DLD1 (cell line): ENCODE measurements at regions not wholly inside any gene's neighbourhood (a gene's known extent, or its start where the extent isn't known, plus 50 kb on each side); places are given as distances from the start of the nearest gene placed in this dataset.

Experiments
- in situ Hi-C: cut with HindIII; loops from 2 replicates; pipeline ENCODE4 v1.10.0; 2017; ENCODE audit warnings: low sequenced_read_pairs

DNA sequence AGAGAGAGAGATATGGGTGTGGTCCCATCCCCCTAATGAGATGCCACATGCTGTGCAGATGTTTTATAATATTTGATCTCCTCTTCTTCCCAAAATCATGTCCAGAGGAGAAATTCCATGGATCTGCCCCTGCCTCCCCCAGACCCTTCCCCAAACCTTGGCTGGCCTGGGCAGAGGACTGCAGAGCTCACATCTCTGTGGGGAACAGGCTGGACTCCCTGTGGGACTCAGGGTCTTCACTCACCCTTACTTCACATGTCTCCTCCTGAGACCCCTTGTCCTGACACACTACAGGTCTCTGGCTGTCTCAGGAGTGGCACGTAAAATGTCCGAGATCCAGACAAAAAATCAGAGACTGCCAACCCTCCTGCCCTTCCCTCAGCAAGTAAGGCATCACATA lies 76.0 kb upstream of the CAPRIN2 start:
- in situ Hi-C loops, result loop anchor here (25.0 kb wide), 1 partner anchor 1318 kb away; no protein-coding TSS in a partner anchor

DNA sequence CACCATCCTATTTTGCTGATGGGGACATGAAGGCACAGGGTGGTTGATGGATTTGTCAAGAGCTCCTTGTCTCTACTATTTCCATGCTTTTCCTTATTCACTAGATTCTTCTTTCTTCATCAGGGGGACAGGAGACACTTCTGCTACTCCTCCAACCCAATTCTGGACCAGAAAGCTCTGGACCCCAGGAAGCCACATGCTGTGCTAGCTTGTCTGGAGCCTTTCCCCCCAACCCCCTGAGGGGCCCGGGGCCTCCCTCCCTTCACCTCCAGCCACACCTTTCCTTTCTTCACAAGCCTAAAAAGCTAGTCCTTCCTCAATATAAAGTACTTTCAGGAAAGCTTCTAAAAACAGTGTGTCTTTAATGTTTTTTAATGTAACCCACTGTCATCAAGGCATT lies 75.1 kb upstream of the CAPRIN2 start:
- in situ Hi-C loops, result loop anchor here (25.0 kb wide), 1 partner anchor 1318 kb away; no protein-coding TSS in a partner anchor

DNA sequence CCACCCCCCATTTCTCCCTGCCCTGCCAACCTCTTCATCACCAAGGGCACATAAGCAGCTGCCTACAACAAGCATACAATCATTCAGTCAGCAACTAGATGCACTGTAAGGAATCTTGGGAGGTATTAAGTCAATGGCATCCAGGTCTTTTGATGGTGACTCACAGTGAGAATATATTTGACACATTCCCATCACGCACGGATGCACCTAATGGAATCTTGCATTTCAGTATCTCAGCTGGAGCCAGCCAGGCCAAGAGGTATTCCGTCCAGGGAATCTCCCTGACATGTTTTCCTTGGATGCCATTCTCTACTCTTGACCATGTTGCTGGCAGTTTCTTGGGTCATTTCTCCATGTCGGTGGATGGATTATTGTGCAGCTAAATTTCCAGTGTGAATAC lies 73.9 kb upstream of the CAPRIN2 start:
- in situ Hi-C loops, result loop anchor here (25.0 kb wide), 1 partner anchor 1316 kb away; no protein-coding TSS in a partner anchor

DNA sequence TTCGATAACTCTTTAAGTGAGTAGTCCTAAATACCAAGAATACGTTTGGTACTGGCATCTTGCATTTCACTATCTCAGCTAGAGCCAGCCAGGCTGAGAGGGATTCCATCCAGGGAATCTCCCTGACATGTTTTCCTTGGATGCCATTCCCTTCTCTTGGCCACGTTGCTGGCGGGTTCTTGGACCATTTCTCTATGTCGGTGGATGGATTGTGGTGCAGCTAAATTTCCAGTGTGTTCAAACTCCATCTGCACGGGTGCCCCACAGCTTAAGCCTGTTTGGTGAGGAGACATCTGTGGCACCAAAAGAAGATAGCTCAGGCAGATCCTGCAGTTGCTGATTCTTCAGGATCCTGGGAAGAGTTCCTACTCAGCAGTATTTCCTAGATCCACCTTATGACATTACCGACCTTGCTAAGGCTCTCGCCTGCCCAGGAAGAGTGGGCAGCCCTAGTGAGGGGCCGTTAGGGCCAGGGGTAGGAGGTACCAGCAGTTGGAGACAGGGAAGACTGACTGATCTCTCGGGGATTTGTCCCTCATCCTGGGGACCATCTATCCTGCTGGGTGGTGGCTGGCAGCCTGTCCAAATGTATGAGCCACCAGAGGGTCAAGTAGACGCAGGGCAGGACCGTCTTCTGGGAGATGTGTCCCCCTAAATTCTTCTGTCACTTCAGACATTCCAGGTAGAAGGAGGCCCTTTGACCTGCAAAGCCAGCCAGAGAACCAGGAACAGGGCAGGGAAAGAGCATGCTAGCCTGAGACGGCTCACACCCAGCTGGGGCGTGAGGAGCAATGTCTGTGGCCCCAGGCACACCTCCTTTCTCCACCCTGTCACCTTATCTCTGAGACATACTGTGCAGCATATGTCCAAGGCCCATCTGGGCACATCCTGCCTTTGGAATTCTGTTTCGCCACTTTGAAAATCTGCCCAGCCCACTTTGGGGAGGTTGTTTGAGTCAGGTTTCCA lies 72.6 kb upstream of the CAPRIN2 start:
- in situ Hi-C loops, result loop anchor here (25.0 kb wide), 1 partner anchor 1315 kb away; no protein-coding TSS in a partner anchor

DNA sequence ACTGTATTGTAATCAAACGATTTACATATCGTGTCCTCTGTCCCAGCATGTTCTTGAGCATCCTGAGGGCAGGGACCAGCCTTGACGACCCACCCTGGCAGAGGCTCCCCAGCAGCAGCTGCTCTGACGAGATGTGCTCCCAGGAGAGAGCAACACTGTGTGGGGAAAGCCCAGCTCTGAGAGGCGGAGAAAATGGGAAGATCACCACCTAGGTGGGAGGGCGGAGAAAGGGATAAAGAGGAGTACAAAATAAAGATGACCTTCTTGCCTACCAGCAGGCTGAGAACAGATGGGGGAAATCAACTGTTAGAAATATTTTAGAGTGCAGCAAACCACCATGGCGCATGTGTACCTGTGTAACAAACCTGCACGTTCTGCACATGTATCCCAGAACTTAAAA lies 71.5 kb upstream of the CAPRIN2 start:
- in situ Hi-C loops, result loop anchor here (25.0 kb wide), 1 partner anchor 1314 kb away; no protein-coding TSS in a partner anchor

DNA sequence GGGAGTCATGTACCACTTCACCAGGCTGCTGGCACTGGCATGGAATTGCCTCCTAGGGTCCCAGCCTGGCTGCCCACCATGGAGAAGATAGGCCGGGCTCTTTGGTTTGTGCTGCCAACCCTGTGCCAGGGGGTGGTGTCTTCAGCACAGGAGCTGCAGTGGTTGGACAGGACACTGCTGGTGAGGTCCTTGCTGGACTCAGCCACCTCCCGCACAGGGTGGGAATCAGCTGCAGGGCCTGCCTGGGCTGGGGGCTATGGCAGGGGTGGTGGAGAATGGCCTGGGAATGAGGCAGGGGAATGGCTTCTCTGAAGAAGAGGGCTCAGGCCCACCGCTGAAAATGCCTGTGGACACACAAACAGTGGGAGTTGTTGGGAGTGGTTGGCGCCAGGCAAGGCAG lies 70.6 kb upstream of the CAPRIN2 start:
- in situ Hi-C loops, result loop anchor here (25.0 kb wide), 1 partner anchor 1313 kb away; no protein-coding TSS in a partner anchor

DNA sequence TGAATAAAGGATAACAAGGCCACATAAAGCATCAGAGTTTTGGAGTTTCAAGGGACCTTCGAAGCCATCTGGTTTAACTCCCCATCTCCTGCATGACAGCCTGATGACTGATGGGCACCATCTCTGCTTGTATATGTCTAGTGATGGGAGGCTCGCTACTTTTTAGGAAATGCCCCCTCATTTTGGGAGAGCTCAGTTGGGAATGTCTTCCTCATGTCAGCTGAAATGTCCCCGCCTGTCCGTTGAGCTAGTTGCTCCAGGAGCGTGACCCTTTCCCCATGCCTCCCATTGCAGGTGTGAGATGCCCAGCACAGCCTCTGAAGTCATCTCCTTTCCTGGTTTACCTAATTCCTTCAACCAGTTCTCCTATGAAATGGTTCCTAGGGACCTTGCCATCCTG lies 69.6 kb upstream of the CAPRIN2 start:
- in situ Hi-C loops, result no loop called here

DNA sequence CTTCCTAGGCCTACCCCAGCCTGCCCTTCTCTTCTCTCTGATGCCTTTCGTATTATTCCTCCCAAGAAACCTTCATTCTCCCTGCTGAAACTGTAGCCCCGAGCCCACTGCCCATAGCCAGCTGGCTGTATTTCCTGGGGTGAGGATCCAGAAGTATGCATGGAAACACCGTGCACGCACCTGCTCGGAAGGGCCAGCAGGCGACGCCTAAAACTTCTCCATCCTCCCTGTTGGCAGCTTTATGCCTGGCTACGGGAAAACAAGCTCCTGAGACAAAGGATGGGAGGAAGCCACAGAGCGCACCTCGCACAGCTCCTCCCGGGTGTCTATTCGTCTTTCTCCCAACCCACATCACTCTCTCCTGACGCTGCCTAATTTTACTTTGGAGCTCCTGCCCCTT lies 69.0 kb upstream of the CAPRIN2 start:
- in situ Hi-C loops, result no loop called here

DNA sequence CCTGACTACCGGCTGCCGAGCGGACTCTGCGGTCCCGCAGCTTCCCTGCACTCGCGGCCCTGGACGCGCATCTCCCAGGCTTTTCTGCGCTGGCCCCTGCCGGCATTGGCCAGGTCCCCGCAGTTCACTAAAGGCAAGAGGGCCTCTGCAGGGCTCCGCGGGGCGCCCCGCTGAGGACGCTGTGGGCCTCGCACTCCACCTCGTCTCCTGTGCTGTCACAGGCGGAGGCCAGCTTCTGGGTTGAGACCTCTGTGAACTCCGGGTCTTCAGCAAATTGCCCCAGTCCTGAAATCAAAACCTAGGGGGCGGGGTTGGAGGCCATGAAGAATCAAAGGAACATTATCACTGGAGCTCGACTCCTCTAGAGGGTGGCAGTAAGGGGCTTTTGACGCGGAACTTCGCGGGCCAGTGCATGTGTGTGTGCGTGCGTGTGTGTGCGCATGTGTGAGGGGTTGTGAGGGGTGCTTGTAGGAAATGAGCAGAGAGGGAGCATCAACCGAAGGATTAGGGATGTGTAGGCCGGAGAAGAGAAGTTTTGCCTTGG lies 68.5 kb upstream of the CAPRIN2 start:
- in situ Hi-C loops, result no loop called here

DNA sequence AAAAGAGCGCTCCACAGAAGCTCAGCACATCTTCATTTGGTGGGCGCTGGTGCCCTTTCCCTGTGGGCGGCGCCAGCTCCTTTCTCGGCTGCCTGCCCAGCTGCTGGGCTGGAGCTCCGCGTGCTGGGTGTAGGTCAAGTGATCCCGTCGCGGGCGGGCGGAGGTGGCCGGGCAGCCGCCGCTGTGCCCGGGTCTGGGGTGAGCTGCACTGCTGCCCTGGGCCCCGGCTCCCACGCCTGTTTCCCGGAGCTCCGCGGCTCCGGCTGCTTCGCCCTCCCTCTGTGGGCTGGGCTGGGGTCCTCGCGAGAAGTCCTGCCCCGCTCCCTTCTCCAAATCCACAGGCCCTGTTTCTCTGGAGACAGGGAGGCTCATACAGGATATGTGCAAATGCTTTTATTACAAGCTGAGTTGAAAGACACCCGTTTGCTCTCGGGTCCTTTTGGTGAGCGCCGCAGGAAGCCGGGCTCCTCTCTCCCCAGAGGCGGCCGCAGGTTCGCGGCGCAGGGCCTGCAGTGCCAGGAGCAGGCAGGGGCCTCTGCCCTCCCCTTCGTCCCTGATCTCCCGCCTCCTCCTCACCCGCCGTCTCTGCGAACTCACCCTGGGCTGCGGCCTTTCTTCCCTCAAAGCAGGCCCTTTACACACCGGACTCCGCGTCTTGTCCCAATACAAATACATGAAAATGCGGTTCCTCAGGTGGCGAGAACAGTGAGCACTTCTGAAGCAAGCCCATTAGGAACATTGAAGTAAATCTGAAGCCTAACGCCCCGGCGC lies 67.8 kb upstream of the CAPRIN2 start:
- in situ Hi-C loops, result no loop called here

DNA sequence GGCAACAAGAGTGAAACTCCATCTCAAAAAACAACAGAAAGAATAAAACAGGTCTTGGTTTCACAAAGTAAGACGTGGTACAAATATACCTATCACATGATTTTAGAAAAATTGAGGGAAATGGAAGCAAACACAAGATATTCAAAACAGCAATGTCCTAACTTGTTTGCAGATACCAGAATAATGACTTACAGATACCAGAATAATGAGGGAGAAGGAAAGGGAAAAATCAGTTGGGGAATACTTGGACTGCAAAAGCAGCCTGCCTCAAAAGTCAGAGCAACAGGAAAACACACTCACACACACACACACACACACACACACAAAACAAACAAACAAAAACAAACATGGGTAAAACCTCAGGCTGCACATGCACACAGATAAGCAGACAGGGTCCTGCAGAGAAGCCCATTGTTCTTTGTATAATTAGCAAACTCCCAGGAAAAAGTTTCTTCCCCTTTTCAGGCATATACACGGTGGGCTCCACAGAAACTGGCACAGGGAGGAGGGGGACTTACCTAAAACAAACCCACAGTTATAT lies 65.7 kb upstream of the CAPRIN2 start:
- in situ Hi-C loops, result no loop called here

DNA sequence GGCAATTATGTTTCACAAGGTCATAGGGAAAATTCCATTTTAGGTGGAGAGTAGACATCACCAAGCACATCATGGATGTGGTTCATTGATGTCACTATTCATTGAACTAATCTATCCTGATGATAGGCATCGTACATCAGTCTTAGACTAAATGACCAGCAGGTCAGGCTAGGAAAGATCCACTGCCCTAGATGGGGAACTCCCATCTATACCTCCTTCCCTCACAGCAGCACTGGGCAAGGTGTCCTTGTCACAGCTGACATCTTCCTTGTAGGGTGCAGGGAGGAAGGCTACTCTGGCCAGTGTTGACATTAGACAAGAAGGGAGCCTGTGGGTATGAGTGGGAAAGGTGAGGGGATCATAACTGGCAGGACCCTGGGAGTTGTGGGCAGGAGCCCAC lies 63.8 kb upstream of the CAPRIN2 start:
- in situ Hi-C loops, result no loop called here

DNA sequence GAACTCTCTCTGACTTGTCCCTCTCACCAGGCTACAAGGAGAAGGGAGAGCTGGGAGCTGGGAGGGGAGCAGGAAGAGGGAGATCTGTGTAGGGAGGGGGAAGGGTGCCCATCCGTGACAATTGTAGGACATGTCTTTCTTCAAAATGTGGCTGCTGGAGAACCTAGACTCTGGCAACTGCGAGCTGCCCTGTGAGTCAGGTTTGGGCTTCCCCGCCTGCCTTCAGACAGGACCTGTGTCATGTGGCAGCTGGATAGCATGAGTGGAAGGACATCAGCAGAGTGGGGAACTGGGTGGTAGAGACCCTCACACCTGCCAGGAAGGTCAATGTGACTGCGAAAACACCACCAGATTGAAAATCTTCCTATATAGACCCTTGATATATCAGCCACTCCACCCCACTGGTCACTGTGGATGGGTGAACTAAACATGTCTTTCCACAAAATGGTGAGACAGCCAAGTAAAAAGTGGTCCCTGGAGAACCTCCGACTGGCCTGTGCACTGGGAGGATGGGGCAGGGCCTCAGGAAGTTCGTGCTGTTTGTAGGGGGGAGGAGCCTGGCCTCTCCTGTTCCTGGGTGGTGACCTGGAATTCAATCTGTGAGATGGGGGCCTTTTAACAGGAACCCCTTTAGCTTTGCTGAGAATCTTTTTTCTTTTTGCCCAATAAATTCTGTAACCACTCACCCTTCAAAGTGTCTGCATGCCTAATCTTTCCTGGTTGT lies 62.2 kb upstream of the CAPRIN2 start:
- in situ Hi-C loops, result no loop called here

DNA sequence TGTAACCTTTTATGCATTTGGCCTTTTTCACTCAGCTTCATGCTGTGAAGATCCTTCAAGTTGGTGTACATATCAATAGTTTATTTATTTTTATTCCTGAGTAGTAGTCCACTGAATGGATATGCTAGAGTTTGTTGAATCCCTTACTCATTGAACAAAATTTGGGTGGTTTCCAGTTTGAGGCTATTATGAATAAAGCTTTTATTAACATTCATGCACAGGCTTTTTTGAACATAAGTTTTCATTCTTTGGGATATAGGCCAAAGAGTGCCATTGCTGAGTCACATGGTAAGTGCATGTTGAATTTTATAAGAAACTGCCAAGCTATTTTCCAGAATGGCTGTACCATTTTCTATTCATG lies 59.5 kb upstream of the CAPRIN2 start:
- in situ Hi-C loops, result no loop called here

DNA sequence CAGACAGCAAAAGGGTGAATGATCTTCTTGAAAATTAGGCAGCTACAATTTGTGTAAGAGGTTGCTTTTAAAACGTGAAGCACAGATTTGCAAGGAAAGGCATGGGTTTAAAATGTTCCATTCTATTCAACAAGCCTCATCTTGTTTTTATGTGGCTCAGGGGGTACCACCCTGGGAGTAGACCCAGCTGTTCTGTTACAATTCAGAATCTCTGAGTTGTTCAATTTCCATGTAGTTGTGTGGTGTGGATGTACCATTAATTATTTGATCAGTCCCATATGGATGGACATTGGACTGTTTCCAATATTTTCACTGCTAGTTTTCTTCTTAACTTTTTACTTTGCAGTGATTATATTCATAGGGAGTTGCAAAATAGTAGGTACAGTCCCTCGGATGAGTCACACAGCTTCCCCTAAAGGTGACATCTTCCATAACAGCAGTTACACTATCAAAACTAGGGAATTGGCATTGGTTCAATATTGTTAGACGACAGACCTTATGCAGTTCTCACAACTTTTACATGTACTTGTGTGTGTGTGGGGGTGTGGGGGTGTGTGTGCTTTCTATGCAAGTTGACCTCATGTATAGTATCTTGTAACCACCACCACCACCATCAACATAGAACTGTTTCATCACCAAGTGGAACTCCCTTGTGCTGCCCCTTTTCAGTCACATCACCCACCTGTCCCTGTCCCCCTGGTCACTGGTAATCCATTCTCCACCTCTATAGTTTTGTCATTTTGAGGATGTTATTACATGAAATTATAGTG lies 59.0 kb upstream of the CAPRIN2 start:
- in situ Hi-C loops, result no loop called here

DNA sequence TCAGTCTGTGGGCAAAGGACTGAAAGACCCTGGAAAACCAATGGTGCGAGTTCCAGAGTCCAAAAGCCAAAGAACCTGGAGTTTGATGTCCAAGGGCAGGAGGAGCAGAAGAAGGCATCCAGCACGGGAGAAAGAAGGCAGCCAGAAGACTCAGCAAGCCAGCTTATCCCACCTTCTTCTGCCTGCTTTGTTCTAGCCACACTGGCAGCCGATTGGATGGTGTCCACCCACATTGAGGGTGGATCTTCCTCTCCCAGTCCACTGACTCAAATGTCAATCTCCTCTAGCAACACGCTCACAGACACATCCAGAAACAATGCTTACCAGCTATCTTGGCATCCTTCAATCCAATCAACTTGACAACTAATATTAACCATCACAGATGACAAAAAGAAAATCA lies 57.2 kb upstream of the CAPRIN2 start:
- in situ Hi-C loops, result no loop called here

DNA sequence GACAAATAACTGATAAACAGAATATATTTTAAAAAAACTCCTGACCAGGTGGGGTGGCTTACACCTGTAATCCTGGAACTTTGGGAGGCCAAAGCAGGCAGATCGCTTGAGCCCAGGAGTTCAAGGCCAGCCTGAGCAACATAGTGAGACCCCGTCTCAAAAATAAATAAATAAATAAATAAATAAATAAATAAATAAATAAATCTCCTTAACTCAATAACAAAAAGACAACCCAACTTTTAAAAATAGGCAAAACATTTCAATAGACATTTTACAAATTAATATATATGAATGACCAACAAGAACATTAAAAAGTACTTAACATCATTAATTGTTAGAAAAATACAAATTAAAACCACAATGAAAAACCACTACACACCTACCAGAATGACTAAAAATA lies 56.2 kb upstream of the CAPRIN2 start:
- in situ Hi-C loops, result no loop called here

DNA sequence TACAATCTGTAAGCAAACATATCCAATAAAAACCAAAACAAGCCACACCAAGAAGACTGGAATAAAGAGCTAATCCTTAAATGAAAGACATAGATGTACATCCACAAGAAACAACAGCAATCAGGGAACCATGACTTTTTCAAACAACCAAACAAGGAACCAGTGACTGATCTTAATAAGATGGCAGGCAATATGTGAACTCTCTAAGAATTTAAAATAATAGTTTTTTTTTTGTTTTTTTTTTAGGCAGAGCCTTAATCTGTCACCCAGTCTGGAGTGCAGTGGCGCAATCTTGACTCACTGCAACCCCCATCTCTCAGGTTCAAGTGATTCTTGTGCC lies 52.9 kb upstream of the CAPRIN2 start:
- in situ Hi-C loops, result no loop called here

DNA sequence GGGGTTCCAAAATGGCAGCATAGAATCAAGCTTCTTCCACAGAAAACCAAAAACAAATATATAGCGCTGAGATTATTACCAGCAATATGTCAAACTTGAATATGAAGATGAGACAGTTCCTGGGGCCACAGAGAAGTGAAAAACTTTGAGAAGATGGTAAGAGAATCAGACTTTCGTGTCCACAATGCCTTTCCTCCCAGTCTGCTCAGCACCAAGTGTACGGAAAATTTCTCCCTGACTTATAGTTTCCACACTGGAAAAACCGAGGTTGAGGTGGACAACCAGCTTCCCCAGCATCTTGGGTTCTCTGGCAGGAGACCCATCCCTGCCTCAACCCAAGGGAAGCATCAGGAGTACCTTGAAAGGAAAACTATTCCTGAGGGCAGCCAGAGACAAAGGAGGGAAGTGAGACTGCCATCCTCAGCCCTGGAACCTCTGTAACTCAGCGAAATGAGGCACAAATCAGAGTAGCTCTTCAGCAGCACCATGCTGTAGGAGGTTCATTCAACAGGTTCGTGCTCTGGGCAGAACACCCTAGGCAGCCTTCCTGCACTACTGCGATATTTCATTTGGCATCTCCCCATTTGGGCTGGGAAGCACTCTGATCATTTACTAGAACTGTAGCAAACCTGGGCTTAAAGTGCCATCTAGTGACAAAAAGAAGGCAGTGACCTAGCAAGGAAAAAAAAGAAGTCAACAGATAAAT lies 52.4 kb upstream of the CAPRIN2 start:
- in situ Hi-C loops, result no loop called here
